Smooth muscle cell (in vitro differentiated cells): ENCODE measurements at regions not wholly inside any gene's neighbourhood (a gene's known extent, or its start where the extent isn't known, plus 50 kb on each side); places are given as distances from the start of the nearest gene placed in this dataset.

ENCODE experiments used
- DNase-seq: peaks from one replicate; lab custom pipeline; 2025; ENCODE audit not compliant: unreplicated experiment; lab: John Stamatoyannopoulos, UW
- H2AFZ ChIP-seq: fragments of 200-600 bp; sonication (generic); 2 replicates; pipeline ENCODE4 v1.6.0; 2016; ENCODE audit warnings: antibody characterized with exemption, low read depth, mild to moderate bottlenecking
- H3F3A ChIP-seq: fragments of 200-600 bp; sonication (generic); 2 replicates; pipeline ENCODE4 v1.6.0; 2017; ENCODE audit warnings: antibody characterized with exemption, low read depth
- H3K27ac ChIP-seq: fragments of 200-600 bp; sonication (generic); 2 replicates; pipeline ENCODE4 v1.5.1; 2016; ENCODE audit warnings: low read depth, mild to moderate bottlenecking
- H3K27me3 ChIP-seq: fragments of 200-600 bp; sonication (generic); 2 replicates; pipeline ENCODE4 v1.6.1; 2016; ENCODE audit warnings: low read depth, mild to moderate bottlenecking
- H3K36me3 ChIP-seq: fragments of 200-600 bp; sonication (generic); 2 replicates; pipeline ENCODE4 v1.5.1; 2016; ENCODE audit warnings: low read depth
- H3K4me1 ChIP-seq: fragments of 200-600 bp; sonication (generic); 2 replicates; pipeline ENCODE4 v1.5.1; 2016; ENCODE audit warnings: low read depth
- H3K4me2 ChIP-seq: fragments of 200-600 bp; sonication (generic); 2 replicates; pipeline ENCODE4 v1.6.0; 2016; ENCODE audit warnings: mild to moderate bottlenecking
- H3K4me3 ChIP-seq: fragments of 200-600 bp; sonication (generic); 2 replicates; pipeline ENCODE4 v1.5.1; 2016; ENCODE audit warnings: mild to moderate bottlenecking
- H3K79me2 ChIP-seq: fragments of 200-600 bp; sonication (generic); 2 replicates; pipeline ENCODE4 v1.6.0; 2016; ENCODE audit warnings: low read depth, mild to moderate bottlenecking
- H3K9ac ChIP-seq: fragments of 200-600 bp; sonication (generic); 2 replicates; pipeline ENCODE4 v1.6.0; 2016; ENCODE audit warnings: low read depth
- H3K9me3 ChIP-seq: fragments of 200-600 bp; sonication (generic); replicated peaks from 2 replicates; pipeline ENCODE4 v1.5.1; 2016; ENCODE audit warnings: low read depth
- H4K20me1 ChIP-seq: fragments of 200-600 bp; sonication (generic); 2 replicates; pipeline ENCODE4 v1.6.0; 2016; ENCODE audit warnings: low read depth
- WGBS: methylation state at CpG from one replicate; pipeline ENCODE4 v1.1.7; 2016; ENCODE audit warnings: low lambda C conversion rate; 5-methylcytosine and 5-hydroxymethylcytosine counted together
- TF ChIP-seq, protein P1 (sequence below): fragments of 200-600 bp; sonication (generic); IDR thresholded peaks from 2 replicates; pipeline ENCODE4 v1.5.1; 2017; ENCODE audit warnings: borderline replicate concordance, mild to moderate bottlenecking, antibody characterized with exemption; ENCODE audit not compliant: insufficient read depth, poor library complexity, severe bottlenecking

DNA sequence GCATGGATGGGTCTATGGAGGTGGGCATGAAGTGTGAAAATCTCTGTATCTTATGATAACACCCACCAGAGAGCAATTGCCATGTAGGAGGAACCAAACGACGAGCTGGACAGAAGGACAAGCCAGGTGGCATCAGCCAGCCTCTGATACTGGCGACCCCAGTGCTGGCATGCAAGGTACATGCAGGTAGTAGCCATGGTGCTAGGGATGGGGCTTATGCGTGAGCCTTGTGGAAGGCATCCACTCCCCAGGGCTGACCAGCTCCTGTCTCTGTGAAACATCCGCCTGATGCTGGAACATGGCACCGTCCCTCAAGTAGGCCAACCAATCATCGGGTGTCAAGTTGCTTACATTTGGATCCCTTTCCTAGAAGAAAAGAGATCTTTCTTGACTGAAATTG is 412.9 kb downstream of the GADD45G start:
- no peaks in the 10 kb centered on the region for H3K79me2 ChIP-seq
- H3K27me3 ChIP-seq: no peaks in the 10 kb centered on the region
- no peak overlapping the region for H2AFZ ChIP-seq
- DNase-seq: no peak
- H3K4me3 ChIP-seq: no peak overlapping the region
- no peaks in the 10 kb centered on the region for H4K20me1 ChIP-seq
- H3K27ac ChIP-seq: no peak overlapping the region
- H3K4me2 ChIP-seq: no peak overlapping the region
- H3F3A ChIP-seq: no peaks in the 10 kb centered on the region
- 85% methylated on average over 7 of the region's 7 CpGs for WGBS
- no peaks in the 10 kb centered on the region for H3K4me1 ChIP-seq
- H3K36me3 ChIP-seq: no peaks in the 10 kb centered on the region
- no peaks in the 10 kb centered on the region for H3K9me3 ChIP-seq
- no peak overlapping the region for H3K9ac ChIP-seq
- TF ChIP-seq, protein P1, sequence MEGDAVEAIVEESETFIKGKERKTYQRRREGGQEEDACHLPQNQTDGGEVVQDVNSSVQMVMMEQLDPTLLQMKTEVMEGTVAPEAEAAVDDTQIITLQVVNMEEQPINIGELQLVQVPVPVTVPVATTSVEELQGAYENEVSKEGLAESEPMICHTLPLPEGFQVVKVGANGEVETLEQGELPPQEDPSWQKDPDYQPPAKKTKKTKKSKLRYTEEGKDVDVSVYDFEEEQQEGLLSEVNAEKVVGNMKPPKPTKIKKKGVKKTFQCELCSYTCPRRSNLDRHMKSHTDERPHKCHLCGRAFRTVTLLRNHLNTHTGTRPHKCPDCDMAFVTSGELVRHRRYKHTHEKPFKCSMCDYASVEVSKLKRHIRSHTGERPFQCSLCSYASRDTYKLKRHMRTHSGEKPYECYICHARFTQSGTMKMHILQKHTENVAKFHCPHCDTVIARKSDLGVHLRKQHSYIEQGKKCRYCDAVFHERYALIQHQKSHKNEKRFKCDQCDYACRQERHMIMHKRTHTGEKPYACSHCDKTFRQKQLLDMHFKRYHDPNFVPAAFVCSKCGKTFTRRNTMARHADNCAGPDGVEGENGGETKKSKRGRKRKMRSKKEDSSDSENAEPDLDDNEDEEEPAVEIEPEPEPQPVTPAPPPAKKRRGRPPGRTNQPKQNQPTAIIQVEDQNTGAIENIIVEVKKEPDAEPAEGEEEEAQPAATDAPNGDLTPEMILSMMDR: no peak

DNA sequence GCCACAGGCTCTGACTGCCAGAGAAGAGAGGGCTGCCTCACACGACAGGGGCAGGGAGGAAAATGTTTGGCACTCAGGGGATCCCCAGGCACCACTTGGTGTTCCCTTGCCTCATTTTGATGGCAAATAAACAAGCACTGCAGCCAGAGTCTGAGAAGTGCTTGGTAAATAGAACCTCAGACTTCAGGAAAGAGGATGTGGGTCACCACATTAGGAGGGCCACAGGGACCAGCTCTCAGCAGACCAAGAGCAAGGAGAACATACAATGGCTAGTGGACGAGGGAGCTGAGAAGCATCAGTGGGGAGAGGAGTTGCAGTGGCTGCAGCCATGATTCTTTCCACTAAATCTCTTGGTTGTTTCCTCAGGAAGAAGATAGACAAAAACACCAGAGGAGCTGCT is 413.9 kb downstream of the GADD45G start:
- Histone ChIP-seq H3K9ac (no peak overlapping the region), H3K36me3 (no peaks in the 10 kb centered on the region), H3K4me3 (no peak overlapping the region), H3K9me3 (no peaks in the 10 kb centered on the region), H2AFZ (no peak overlapping the region), H3K4me2 (no peak overlapping the region), H3K27me3 (no peaks in the 10 kb centered on the region), H3K79me2 (no peaks in the 10 kb centered on the region), H3K27ac (no peak overlapping the region), H4K20me1 (no peaks in the 10 kb centered on the region), H3K4me1 (no peaks in the 10 kb centered on the region), H3F3A (no peaks in the 10 kb centered on the region)
- TF ChIP-seq, protein P1: no peak
- DNase-seq: no peak
- WGBS: 95% methylated on average over 2 of the region's 2 CpGs

- no peak overlapping the region for H3K9ac ChIP-seq
- no peak for DNase-seq
- H2AFZ ChIP-seq: no peak overlapping the region
- no peaks in the 10 kb centered on the region for H3K36me3 ChIP-seq
- H3K4me3 ChIP-seq: no peak overlapping the region
- no peak overlapping the region for H3K4me2 ChIP-seq
- no peak overlapping the region for H3K27ac ChIP-seq
- H3F3A ChIP-seq: no peaks in the 10 kb centered on the region
- H4K20me1 ChIP-seq: no peaks in the 10 kb centered on the region
- H3K4me1 ChIP-seq: no peaks in the 10 kb centered on the region
- H3K79me2 ChIP-seq: no peaks in the 10 kb centered on the region
- TF ChIP-seq, protein P1: no peak
- no peaks in the 10 kb centered on the region for H3K27me3 ChIP-seq
- no peaks in the 10 kb centered on the region for H3K9me3 ChIP-seq
- WGBS: 96% methylated on average over 9 of the region's 9 CpGs
Measured at GRCh38 chr9:90019626-90020025, 414.8 kb downstream of the GADD45G start.

DNA sequence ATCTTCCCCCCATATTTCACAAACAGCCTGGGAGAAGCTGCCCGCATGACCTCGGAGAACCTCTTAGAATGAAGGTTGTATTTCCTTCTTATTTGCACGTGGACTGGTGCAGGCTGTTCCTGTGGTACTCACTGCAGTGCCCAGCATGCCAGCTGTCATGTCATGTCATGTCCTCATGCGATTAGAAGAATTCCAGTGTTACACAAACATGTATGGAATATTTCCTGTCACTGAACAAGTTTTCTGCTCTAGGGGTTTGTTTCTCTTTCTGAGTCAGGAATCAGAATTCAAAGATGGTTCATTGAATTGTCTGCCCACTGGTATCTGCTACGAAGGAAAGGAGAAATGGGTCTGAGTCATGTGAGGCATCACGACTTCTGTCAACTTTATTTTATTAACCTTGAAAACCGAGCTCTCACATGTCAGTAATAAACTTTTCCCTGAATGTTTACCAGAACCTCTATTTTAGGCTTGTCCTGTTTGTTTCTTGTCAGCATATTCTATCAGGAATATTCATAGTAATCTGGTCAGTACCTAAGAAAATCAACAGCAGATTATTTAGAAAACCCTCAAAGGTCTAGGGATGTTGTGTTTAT is 415.6 kb downstream of the GADD45G start:
- Histone ChIP-seq H3K4me2 (no peak overlapping the region), H3K9me3 (no peaks in the 10 kb centered on the region), H4K20me1 (no peaks in the 10 kb centered on the region), H3K4me3 (no peak overlapping the region), H3K79me2 (no peaks in the 10 kb centered on the region), H3K27ac (no peak overlapping the region), H2AFZ (no peak overlapping the region), H3K4me1 (no peaks in the 10 kb centered on the region), H3K27me3 (no peaks in the 10 kb centered on the region), H3F3A (no peaks in the 10 kb centered on the region), H3K9ac (no peak overlapping the region), H3K36me3 (no peaks in the 10 kb centered on the region)
- 72% methylated on average over 7 of the region's 7 CpGs for WGBS
- DNase-seq: no peak
- TF ChIP-seq, protein P1: no peak
